IMR-90 (cell line): ENCODE measurements at regions not wholly inside any gene's neighbourhood (a gene's known extent, or its start where the extent isn't known, plus 50 kb on each side); places are given as distances from the start of the nearest gene placed in this dataset.

Experiments
- ATAC-seq: fragments of 200-7000 bp; cut with Tn5 transposase; 2 replicates; pipeline ENCODE4 v1.9.1; 2020; ENCODE audit warnings: low read depth, mild to moderate bottlenecking, moderate library complexity
- BruUV-seq: library from RNA; stranded (reverse); fragments of 400-500 nt; replicated peaks from 2 replicates; lab custom pipeline; 2021; lab: Mats Ljungman, UMichigan
- CTCF ChIA-PET: fragments of 300-600 bp; formaldehyde crosslinking; extraction: SDS; loops from one replicate; lab custom pipeline; 2021; ENCODE audit warnings: antibody characterized with exemption; lab: Yijun Ruan, JAX
- POLR2A ChIA-PET: fragments of 300-600 bp; sonication (Branson Sonifier 250); formaldehyde crosslinking; loops from one replicate; lab custom pipeline; 2022; ENCODE audit warnings: antibody characterized with exemption; ENCODE audit not compliant: unreplicated experiment; lab: Charles Lee
- DNase-seq: peaks from one replicate; pipeline ENCODE4 v3.0.0; 2013
- H2AFZ ChIP-seq: replicated peaks from 2 replicates; pipeline ENCODE3; 2013; ENCODE audit warnings: low read length, mild to moderate bottlenecking; ENCODE audit not compliant: poor library complexity
- H2AK5ac ChIP-seq: 2 replicates; pipeline ENCODE4 v1.6.1; 2013; ENCODE audit warnings: low read depth, low read length, inconsistent platforms
- H2AK9ac ChIP-seq: replicated peaks from 2 replicates; pipeline ENCODE3; 2013; ENCODE audit warnings: mild to moderate bottlenecking, low read depth, low read length, moderate library complexity; ENCODE audit not compliant: poor library complexity
- H2BK120ac ChIP-seq: 2 replicates; pipeline ENCODE4 v1.6.1; 2013; ENCODE audit warnings: low read depth, low read length, inconsistent platforms
- H2BK15ac ChIP-seq: 3 replicates; pipeline ENCODE4 v1.6.1; 2013; ENCODE audit warnings: low read depth, low read length, inconsistent platforms
- H2BK20ac ChIP-seq: 2 replicates; pipeline ENCODE4 v1.6.1; 2013; ENCODE audit warnings: low read depth, mild to moderate bottlenecking, inconsistent platforms, low read length, moderate library complexity
- H2BK5ac ChIP-seq: 2 replicates; pipeline ENCODE4 v1.6.1; 2013; ENCODE audit warnings: mild to moderate bottlenecking, low read depth, low read length, inconsistent platforms; ENCODE audit not compliant: poor library complexity, severe bottlenecking
- H3K14ac ChIP-seq: replicated peaks from 2 replicates; pipeline ENCODE4 v1.6.1; 2013; ENCODE audit warnings: low read depth, low read length, inconsistent platforms
- H3K18ac ChIP-seq: 2 replicates; pipeline ENCODE4 v1.6.1; 2013; ENCODE audit warnings: low read depth, low read length, control low read depth
- H3K23ac ChIP-seq: 2 replicates; pipeline ENCODE4 v1.6.1; 2013; ENCODE audit warnings: low read depth, low read length, inconsistent platforms
- H3K27ac ChIP-seq: 2 replicates; pipeline ENCODE4 v1.5.1; 2013; ENCODE audit warnings: mild to moderate bottlenecking, control low read depth, low read length; ENCODE audit not compliant: insufficient read depth
- H3K27me3 ChIP-seq: 2 replicates; pipeline ENCODE4 v1.6.1; 2013; ENCODE audit warnings: low read length; ENCODE audit not compliant: control insufficient read depth, insufficient read depth
- H3K36me3 ChIP-seq: 2 replicates; pipeline ENCODE4 v1.6.1; 2013; ENCODE audit warnings: low read length, mixed read lengths; ENCODE audit not compliant: control insufficient read depth, insufficient read depth
- H3K4ac ChIP-seq: 2 replicates; pipeline ENCODE4 v1.6.1; 2013; ENCODE audit warnings: low read depth, low read length, inconsistent platforms
- H3K4me1 ChIP-seq: 2 replicates; pipeline ENCODE4 v1.6.1; 2013; ENCODE audit warnings: low read length, mixed read lengths; ENCODE audit not compliant: control insufficient read depth, insufficient read depth
- H3K4me2 ChIP-seq: 2 replicates; pipeline ENCODE4 v1.6.1; 2013; ENCODE audit warnings: low read depth, mild to moderate bottlenecking, control low read depth, low read length, moderate library complexity
- H3K4me3 ChIP-seq: 2 replicates; pipeline ENCODE4 v1.5.1; 2013; ENCODE audit warnings: low read depth, mild to moderate bottlenecking, control low read depth, low read length, moderate library complexity; ENCODE audit not compliant: insufficient read depth
- H3K56ac ChIP-seq: 2 replicates; pipeline ENCODE4 v1.6.1; 2013; ENCODE audit warnings: low read length, inconsistent platforms; ENCODE audit not compliant: insufficient read depth; ENCODE audit errors: extremely low read depth
- H3K79me1 ChIP-seq, 2 experiments: 2 replicates each; pipeline ENCODE4 v1.6.1; 2013; ENCODE audit warnings: low read length in 2 of 2, inconsistent platforms in 1 of 2, low read depth in 1 of 2
- H3K9ac ChIP-seq: 2 replicates; pipeline ENCODE4 v1.6.1; 2013; ENCODE audit warnings: low read depth, low read length, control low read depth
- H3K9me1 ChIP-seq: 2 replicates; pipeline ENCODE4 v1.6.1; 2013; ENCODE audit warnings: low read length, inconsistent platforms; ENCODE audit not compliant: insufficient read depth
- H3K9me3 ChIP-seq: 2 replicates; pipeline ENCODE4 v1.6.1; 2013; ENCODE audit warnings: low read length; ENCODE audit not compliant: control insufficient read depth, insufficient read depth
- H4K20me1 ChIP-seq: 2 replicates; pipeline ENCODE4 v1.6.1; 2013; ENCODE audit warnings: low read length, inconsistent platforms; ENCODE audit not compliant: insufficient read depth
- H4K5ac ChIP-seq: 2 replicates; pipeline ENCODE4 v1.6.1; 2013; ENCODE audit warnings: mild to moderate bottlenecking, low read depth, low read length, control low read depth
- H4K8ac ChIP-seq, 2 experiments: 2 replicates each; pipeline ENCODE4 v1.6.1; 2013; ENCODE audit warnings: low read depth in 2 of 2, low read length in 2 of 2, control low read depth in 1 of 2, inconsistent platforms in 1 of 2
- H4K91ac ChIP-seq: 2 replicates; pipeline ENCODE4 v1.6.1; 2013; ENCODE audit warnings: low read depth, low read length, inconsistent platforms; ENCODE audit not compliant: insufficient read depth
- SMC3 ChIP-seq: fragments of 150-350 bp; IDR thresholded peaks from 2 replicates; pipeline ENCODE4 v1.6.1; 2016; ENCODE audit warnings: low read depth, mild to moderate bottlenecking, antibody characterized with exemption, low read length, moderate library complexity
- WGBS, 2 experiments: methylation state at CpG; one replicate each; pipeline versions ENCODE4 v1.1.5 to v1.1.7; 2013; ENCODE audit warnings: missing lambda C conversion rate in 2 of 2; ENCODE audit not compliant: insufficient read length in 1 of 2; ENCODE audit errors: extremely low coverage in 2 of 2; 5-methylcytosine and 5-hydroxymethylcytosine counted together
- dilution Hi-C: fragments of 300-500 bp; cut with HindIII; formaldehyde crosslinking; loops from one replicate; pipeline ENCODE4 v1.14.3; 2018; ENCODE audit warnings: low sequenced_read_pairs; ENCODE audit not compliant: unreplicated experiment
- in situ Hi-C: fragments of 300-500 bp; cut with MboI; formaldehyde crosslinking; loops from 3 replicates; pipeline ENCODE4 v1.14.3; 2019; ENCODE audit warnings: low sequenced_read_pairs, inconsistent platforms, mixed read lengths
- intact Hi-C: fragments of 100-400 bp; cut with micrococcal nuclease; formaldehyde crosslinking; loops from 2 replicates; pipeline ENCODE4 v1.10.0; 2022
- TF ChIP-seq, protein P1 (sequence below): fragments of 150-350 bp; IDR thresholded peaks from 2 replicates; pipeline ENCODE4 v1.6.1; 2017; ENCODE audit warnings: mild to moderate bottlenecking, antibody characterized with exemption, low read length, low read depth

DNA sequence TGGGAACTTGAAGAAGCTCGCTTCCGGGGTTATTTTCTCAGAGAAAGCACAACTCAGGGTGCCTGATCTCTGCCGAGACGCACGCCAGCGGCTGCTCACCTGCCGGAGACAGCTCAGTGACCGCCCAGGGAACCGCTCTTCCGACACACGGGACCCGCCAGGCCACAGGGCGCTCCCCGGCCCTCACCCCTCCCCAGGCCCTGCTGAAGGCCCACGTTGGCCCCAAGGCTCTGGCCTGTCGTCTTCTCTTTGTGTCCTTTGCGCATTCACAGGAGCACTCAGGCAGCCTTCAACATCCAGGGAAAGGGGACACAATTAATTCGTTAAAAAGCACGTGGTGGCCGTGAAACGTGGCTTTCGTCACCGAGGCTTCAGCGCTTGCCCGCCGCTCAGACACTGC is 276.3 kb upstream of the SALL3 start:
- no TSS peak for BruUV-seq
- Histone ChIP-seq H2BK120ac (no peak overlapping the region), H2BK5ac (no peak overlapping the region), H3K14ac (no peak overlapping the region), H3K27ac (no peak overlapping the region), H4K5ac (no peak overlapping the region), H3K4me2 (no peak overlapping the region), H4K91ac (no peak overlapping the region), H3K4me1 (no peaks in the 10 kb centered on the region), H3K23ac (no peak overlapping the region), H3K9me1 (no peaks in the 10 kb centered on the region), H3K27me3 (no peaks in the 10 kb centered on the region), H3K36me3 (no peaks in the 10 kb centered on the region), H4K20me1 (no peaks in the 10 kb centered on the region), H3K4ac (no peak overlapping the region), H3K79me1 (no peaks in the 10 kb centered on the region), H3K9ac (no peak overlapping the region), H3K9me3 (peaks cover 29% of the 10 kb centered on the region), H2AFZ (no peak overlapping the region), H2AK5ac (no peak overlapping the region), H3K56ac (no peak overlapping the region), H4K8ac (no peak overlapping the region), H2BK15ac (no peak overlapping the region), H3K18ac (no peak overlapping the region), H3K4me3 (no peak overlapping the region), H2BK20ac (no peak overlapping the region), H2AK9ac (no peak overlapping the region)
- ATAC-seq (no peak), DNase-seq (no peak)
- dilution Hi-C loops, result no loop called here
- CTCF ChIA-PET, result no interaction called here
- in situ Hi-C loops, result no loop called here
- intact Hi-C loops, result no loop called here
- 92% methylated on average over 11 of the region's 26 CpGs; no CpG with 5 or more reads in 1 of the 2 experiments for WGBS, 2 experiments
- no peak for TF ChIP-seq SMC3
- TF ChIP-seq, protein P1, sequence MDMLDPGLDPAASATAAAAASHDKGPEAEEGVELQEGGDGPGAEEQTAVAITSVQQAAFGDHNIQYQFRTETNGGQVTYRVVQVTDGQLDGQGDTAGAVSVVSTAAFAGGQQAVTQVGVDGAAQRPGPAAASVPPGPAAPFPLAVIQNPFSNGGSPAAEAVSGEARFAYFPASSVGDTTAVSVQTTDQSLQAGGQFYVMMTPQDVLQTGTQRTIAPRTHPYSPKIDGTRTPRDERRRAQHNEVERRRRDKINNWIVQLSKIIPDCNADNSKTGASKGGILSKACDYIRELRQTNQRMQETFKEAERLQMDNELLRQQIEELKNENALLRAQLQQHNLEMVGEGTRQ, result no peak
- POLR2A ChIA-PET, result no interaction called here
